ENCODE measurements at regions not wholly inside any gene's neighbourhood (a gene's known extent, or its start where the extent isn't known, plus 50 kb on each side); places are given as distances from the start of the nearest gene placed in this dataset.

GRCh38 chr7:130999926-131000325, 265.9 kb upstream of the KLF14 start:
- DNase-seq (ENCODE audit: low spot score) (no peak), ATAC-seq (ENCODE audit: low FRiP score) (no peak)

DNA sequence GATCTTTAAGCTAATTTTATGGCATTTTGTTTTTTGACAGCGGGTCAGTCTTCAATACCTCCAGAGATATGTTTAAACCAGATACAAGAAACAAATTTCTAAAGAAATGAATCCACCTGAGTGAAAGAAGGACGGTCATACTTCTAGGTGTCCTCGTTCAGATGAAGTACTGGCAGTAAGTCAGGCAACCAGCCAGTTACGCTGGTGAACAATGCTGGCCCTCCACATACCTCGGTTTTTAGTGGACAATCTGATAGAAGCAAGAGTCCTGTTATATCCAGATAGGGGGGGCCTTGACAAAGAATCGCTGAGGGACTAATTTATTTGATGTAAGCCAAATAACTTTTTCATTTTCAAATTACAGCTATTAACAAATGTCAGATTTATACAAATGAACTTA, 266.4 kb upstream of the KLF14 start:
- no peak for DNase-seq (ENCODE audit: low spot score)

More at GRCh38 chr7:130999926-131000325, 265.9 kb upstream of the KLF14 start:
- TF ChIP-seq, protein P1, sequence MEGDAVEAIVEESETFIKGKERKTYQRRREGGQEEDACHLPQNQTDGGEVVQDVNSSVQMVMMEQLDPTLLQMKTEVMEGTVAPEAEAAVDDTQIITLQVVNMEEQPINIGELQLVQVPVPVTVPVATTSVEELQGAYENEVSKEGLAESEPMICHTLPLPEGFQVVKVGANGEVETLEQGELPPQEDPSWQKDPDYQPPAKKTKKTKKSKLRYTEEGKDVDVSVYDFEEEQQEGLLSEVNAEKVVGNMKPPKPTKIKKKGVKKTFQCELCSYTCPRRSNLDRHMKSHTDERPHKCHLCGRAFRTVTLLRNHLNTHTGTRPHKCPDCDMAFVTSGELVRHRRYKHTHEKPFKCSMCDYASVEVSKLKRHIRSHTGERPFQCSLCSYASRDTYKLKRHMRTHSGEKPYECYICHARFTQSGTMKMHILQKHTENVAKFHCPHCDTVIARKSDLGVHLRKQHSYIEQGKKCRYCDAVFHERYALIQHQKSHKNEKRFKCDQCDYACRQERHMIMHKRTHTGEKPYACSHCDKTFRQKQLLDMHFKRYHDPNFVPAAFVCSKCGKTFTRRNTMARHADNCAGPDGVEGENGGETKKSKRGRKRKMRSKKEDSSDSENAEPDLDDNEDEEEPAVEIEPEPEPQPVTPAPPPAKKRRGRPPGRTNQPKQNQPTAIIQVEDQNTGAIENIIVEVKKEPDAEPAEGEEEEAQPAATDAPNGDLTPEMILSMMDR (IDR thresholded peaks at IDR 0.05), result no peak

DNA sequence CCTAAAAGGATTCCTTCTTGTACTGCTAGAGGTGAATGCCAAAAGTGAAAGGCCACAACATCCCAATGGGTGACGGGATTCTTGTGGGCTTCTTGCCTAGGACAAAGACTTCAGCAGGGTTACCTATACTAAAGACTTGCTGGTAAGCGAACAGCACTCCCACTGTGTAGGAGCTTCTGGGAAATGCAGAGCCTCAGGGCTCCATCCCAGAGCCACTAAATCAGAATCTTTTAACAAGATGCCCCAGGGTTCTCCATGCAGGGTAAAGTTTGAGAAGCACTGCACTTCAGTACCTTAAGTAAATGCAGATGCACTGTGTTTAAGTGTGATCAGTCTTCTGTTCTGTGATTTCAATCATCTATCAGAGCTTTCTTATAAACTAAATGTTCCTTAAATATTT, 266.9 kb upstream of the KLF14 start:
- ATAC-seq (ENCODE audit: low FRiP score), result no peak
- DNase-seq (ENCODE audit: low spot score), result no peak
- TF ChIP-seq, protein P1 (IDR thresholded peaks at IDR 0.05), result no peak

More for the DNA sequence above, 266.4 kb upstream of the KLF14 start:
- no peak for ATAC-seq (ENCODE audit: low FRiP score)
- TF ChIP-seq, protein P1 (IDR thresholded peaks at IDR 0.05), result no peak

GRCh38 chr7:131002600-131002999, 268.6 kb upstream of the KLF14 start:
- ATAC-seq (ENCODE audit: low FRiP score), result no peak
- TF ChIP-seq, protein P1 (IDR thresholded peaks at IDR 0.05), result no peak

DNA sequence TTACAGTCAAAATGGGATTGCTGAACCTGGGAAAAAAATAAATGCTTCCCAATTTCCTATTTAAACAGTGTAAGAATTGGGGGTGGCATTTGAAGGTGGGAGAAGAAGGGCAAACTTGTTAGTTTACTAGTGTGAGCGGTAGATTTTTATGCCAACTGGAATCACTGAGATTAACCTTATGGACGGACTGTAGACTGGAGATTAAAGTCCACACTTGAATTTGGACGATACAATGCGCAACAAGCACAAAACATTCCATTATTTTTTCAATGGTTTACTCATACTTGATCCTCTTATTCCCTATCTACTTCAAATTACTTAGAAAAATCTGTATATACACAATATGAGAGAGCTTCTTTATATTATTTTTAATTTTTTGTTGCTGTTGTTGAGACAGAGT, 269.6 kb upstream of the KLF14 start:
- DNase-seq (ENCODE audit: low spot score) (no peak), ATAC-seq (ENCODE audit: low FRiP score) (no peak)

More at GRCh38 chr7:131002600-131002999, 268.6 kb upstream of the KLF14 start:
- DNase-seq (ENCODE audit: low spot score), result no peak

GRCh38 chr7:131004371-131004770, 270.4 kb upstream of the KLF14 start:
- TF ChIP-seq, protein P1 (IDR thresholded peaks at IDR 0.05), result no peak
- no peak for ATAC-seq (ENCODE audit: low FRiP score)
- no peak for DNase-seq (ENCODE audit: low spot score)

More for the DNA sequence above, 269.6 kb upstream of the KLF14 start:
- TF ChIP-seq, protein P1 (IDR thresholded peaks at IDR 0.05), result no peak

- TF ChIP-seq, protein P1 (IDR thresholded peaks at IDR 0.05), result no peak
- ATAC-seq (ENCODE audit: low FRiP score), result no peak
- no peak for DNase-seq (ENCODE audit: low spot score)
Measured at GRCh38 chr7:131007439-131008330, 273.7 kb upstream of the KLF14 start.

Data from omental fat pad (tissue), 3 donors.